BLaER1 treated with 17β-estradiol and CSF1 and Interleukin-3, amounts not matched to agents 10 nM and 100 nM (cell line): ENCODE measurements at regions not wholly inside any gene's neighbourhood (a gene's known extent, or its start where the extent isn't known, plus 50 kb on each side); places are given as distances from the start of the nearest gene placed in this dataset.
A peak's percentile ranks its signal among the peaks of the same experiment; 100 is the strongest.

Source experiments
- H3K27ac ChIP-seq, 11 experiments: shearing (Covaris generic); formaldehyde crosslinking; 2 replicates each; pipeline ENCODE4 v1.8.1; 2022
- H3K27me3 ChIP-seq, 11 experiments: shearing (Covaris generic); formaldehyde crosslinking; 2 replicates each; pipeline ENCODE4 v1.8.1; 2022
- H3K36me3 ChIP-seq, 11 experiments: shearing (Covaris generic); formaldehyde crosslinking; 2 replicates each; pipeline ENCODE4 v1.8.1; 2022
- H3K4me1 ChIP-seq, 10 experiments: shearing (Covaris generic); formaldehyde crosslinking; 2 replicates each; pipeline ENCODE4 v1.8.1; 2022
- H3K4me2 ChIP-seq, 11 experiments: shearing (Covaris generic); formaldehyde crosslinking; 2 replicates each; pipeline ENCODE4 v1.8.1; 2022
- H3K4me3 ChIP-seq, 10 experiments: shearing (Covaris generic); formaldehyde crosslinking; 2 replicates each; pipeline ENCODE4 v1.8.1; 2022
- H3K9ac ChIP-seq, 11 experiments: shearing (Covaris generic); formaldehyde crosslinking; 2 replicates each; pipeline ENCODE4 v1.8.1; 2022
- H3K9me3 ChIP-seq, 11 experiments: shearing (Covaris generic); formaldehyde crosslinking; replicated peaks in 1 of 11; 2 replicates each; pipeline ENCODE4 v1.8.1; 2022
- H4K20me1 ChIP-seq, 11 experiments: shearing (Covaris generic); formaldehyde crosslinking; 2 replicates each; pipeline ENCODE4 v1.8.1; 2022
- Cebpa-rat ChIP-seq, 11 experiments: shearing (Covaris generic); IDR thresholded peaks; 2 replicates each; pipeline ENCODE4 v1.8.1; 2022

- no peaks in the 10 kb centered on the region for H3K36me3 ChIP-seq
- H3K4me2 ChIP-seq, result peak overlapping the region in 5 of 11 experiments; percentile 6 to 34 (median 18); a peak in 3 of 22 replicates
- peaks cover 0 to 9% (median 5%) of the 10 kb centered on the region in 10 experiments; a peak in 12 of 20 replicates for H3K4me1 ChIP-seq
- no peak overlapping the region for H3K4me3 ChIP-seq
- no peak overlapping the region for H3K27ac ChIP-seq
- H4K20me1 ChIP-seq, result no peaks in the 10 kb centered on the region
- H3K9ac ChIP-seq, result no peak overlapping the region
- no peaks in the 10 kb centered on the region for H3K27me3 ChIP-seq
- H3K9me3 ChIP-seq, result peaks cover 14 to 28% (median 18%) of the 10 kb centered on the region in 11 experiments
- TF ChIP-seq Cebpa-rat (IDR thresholded peaks at IDR 0.05), result no peak
These were observed 170.7 kb upstream of the ZNF618 start for GRCh38 chr9:113705306-113705927.

- H3K4me3 ChIP-seq, result no peak overlapping the region
These were observed 170.1 kb upstream of the ZNF618 start for GRCh38 chr9:113705928-113706519.

GRCh38 chr9:113707953-113708695, 168.0 kb upstream of the ZNF618 start:
- Histone ChIP-seq H3K27ac (no peak overlapping the region), H3K4me1 (peaks cover 0 to 25% (median 20%) of the 10 kb centered on the region in 10 experiments; a peak in 17 of 20 replicates), H3K9me3 (peaks cover 14 to 28% (median 17%) of the 10 kb centered on the region in 11 experiments), H3K36me3 (no peaks in the 10 kb centered on the region), H4K20me1 (no peaks in the 10 kb centered on the region), H3K4me2 (no peak overlapping the region), H3K9ac (no peak overlapping the region), H3K27me3 (no peaks in the 10 kb centered on the region), H3K4me3 (no peak overlapping the region)
- TF ChIP-seq Cebpa-rat (IDR thresholded peaks at IDR 0.05), result no peak

More at GRCh38 chr9:113705928-113706519, 170.1 kb upstream of the ZNF618 start:
- peaks cover 0 to 16% (median 12%) of the 10 kb centered on the region in 10 experiments; a peak in 15 of 20 replicates for H3K4me1 ChIP-seq
- no peak overlapping the region for H3K9ac ChIP-seq
- no peaks in the 10 kb centered on the region for H3K36me3 ChIP-seq
- no peaks in the 10 kb centered on the region for H3K27me3 ChIP-seq
- TF ChIP-seq Cebpa-rat (IDR thresholded peaks at IDR 0.05), result no peak
- no peak overlapping the region for H3K4me2 ChIP-seq
- H4K20me1 ChIP-seq, result no peaks in the 10 kb centered on the region
- H3K9me3 ChIP-seq, result peaks cover 14 to 28% (median 17%) of the 10 kb centered on the region in 11 experiments
- H3K27ac ChIP-seq, result no peak overlapping the region

DNA sequence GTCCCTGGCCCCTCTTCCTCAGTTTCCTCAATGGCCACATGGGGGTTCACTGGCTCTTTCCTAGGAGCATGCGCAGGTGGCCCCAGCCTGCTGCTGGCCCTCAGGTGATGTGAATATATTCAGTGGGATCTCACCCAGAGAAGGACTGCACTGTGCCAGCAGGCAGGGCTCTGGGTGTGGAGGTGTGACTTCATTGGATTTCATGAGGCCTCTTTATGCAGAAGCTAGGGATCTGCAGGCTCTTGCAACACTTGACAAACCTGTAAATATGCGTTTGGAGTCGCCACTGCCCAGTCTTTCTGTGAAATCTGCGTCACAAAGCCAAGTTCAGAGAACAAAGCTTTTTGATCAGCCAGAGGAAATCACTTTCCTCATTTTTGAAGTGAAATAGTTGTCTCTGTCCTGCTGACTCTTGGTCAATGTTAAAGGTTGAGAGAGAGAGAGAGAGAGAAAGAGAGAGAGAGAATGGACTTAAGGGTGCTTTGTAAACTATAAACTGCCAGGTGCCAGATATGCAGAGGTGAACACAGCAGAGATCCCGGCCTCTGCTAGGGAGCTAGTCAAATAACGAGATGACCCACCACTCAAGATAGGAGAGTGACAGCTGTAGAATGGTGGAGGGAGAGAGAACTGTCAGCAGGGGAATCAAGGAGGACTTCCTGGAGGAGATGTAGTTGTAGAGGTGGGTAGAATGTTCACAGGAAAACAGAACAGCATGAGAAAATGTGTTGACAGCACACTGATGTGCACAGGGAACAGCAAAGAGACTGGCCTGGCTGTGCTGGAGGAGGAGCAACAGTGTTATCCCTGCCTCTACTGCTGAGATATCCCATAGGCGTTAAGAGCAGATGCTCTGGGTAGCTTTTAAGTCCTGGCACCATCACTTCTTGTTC, 167.0 kb upstream of the ZNF618 start:
- no peak overlapping the region for H3K9ac ChIP-seq
- peaks cover 14 to 28% (median 17%) of the 10 kb centered on the region in 11 experiments for H3K9me3 ChIP-seq
- H3K4me1 ChIP-seq, result peaks cover 0 to 25% (median 19%) of the 10 kb centered on the region in 10 experiments; a peak in 17 of 20 replicates
- no peaks in the 10 kb centered on the region for H3K27me3 ChIP-seq
- H3K4me3 ChIP-seq, result no peak overlapping the region
- no peak overlapping the region for H3K4me2 ChIP-seq
- no peaks in the 10 kb centered on the region for H4K20me1 ChIP-seq
- no peak for TF ChIP-seq Cebpa-rat (IDR thresholded peaks at IDR 0.05)
- H3K27ac ChIP-seq, result no peak overlapping the region
- H3K36me3 ChIP-seq, result no peaks in the 10 kb centered on the region

GRCh38 chr9:113709721-113710120, 166.4 kb upstream of the ZNF618 start:
- peaks cover 0 to 25% (median 19%) of the 10 kb centered on the region in 10 experiments; a peak in 17 of 20 replicates for H3K4me1 ChIP-seq
- H4K20me1 ChIP-seq, result no peaks in the 10 kb centered on the region
- no peak overlapping the region for H3K9ac ChIP-seq
- peaks cover 14 to 28% (median 17%) of the 10 kb centered on the region in 11 experiments for H3K9me3 ChIP-seq
- TF ChIP-seq Cebpa-rat (IDR thresholded peaks at IDR 0.05), result no peak
- no peaks in the 10 kb centered on the region for H3K27me3 ChIP-seq
- 0 out of 22 replicates have a peak overlapping the region, but pooled peaks of 1 of the 11 experiments have one; percentile 67 for H3K4me2 ChIP-seq
- H3K27ac ChIP-seq, result peak overlapping the region in 1 of 11 experiments; percentile 53; a peak in 1 of 22 replicates
- H3K4me3 ChIP-seq, result no peak overlapping the region
- no peaks in the 10 kb centered on the region for H3K36me3 ChIP-seq

DNA sequence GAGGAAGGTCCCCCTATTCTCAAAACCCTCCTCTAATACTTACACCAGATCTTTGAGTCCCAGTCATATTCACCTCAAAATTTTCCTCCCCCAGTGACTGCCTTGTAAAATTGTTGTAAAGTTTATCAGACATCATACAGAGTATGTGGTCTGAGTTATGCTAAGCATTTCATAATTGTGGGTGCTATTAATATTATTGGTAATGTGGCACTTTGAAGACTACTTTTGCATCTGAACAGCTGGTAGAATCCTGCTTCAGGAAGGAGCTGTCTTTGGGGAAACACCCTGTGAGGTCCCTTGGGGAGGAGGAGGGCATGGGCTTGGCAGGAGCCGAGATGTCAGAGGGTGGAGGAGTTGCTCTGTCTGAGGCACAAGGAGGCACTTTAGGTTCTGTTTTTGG, 164.9 kb upstream of the ZNF618 start:
- H3K4me2 ChIP-seq, result peak overlapping the region in 9 of 11 experiments; percentile 4 to 67 (median 57); a peak in 17 of 22 replicates
- no peaks in the 10 kb centered on the region for H3K27me3 ChIP-seq
- peaks cover 21 to 37% (median 29%) of the 10 kb centered on the region in 11 experiments for H3K9me3 ChIP-seq
- H3K36me3 ChIP-seq, result no peaks in the 10 kb centered on the region
- H3K27ac ChIP-seq, result peak overlapping the region in 3 of 11 experiments; percentile 3 to 53 (median 7); a peak in 3 of 22 replicates
- H3K9ac ChIP-seq, result peak overlapping the region in 1 of 11 experiments; percentile 12; a peak in 1 of 22 replicates
- no peak overlapping the region for H3K4me3 ChIP-seq
- peaks cover 0 to 21% (median 18%) of the 10 kb centered on the region in 10 experiments; a peak in 17 of 20 replicates for H3K4me1 ChIP-seq
- TF ChIP-seq Cebpa-rat (IDR thresholded peaks at IDR 0.05), result no peak
- H4K20me1 ChIP-seq, result no peaks in the 10 kb centered on the region; a peak in 1 of 22 replicates

DNA sequence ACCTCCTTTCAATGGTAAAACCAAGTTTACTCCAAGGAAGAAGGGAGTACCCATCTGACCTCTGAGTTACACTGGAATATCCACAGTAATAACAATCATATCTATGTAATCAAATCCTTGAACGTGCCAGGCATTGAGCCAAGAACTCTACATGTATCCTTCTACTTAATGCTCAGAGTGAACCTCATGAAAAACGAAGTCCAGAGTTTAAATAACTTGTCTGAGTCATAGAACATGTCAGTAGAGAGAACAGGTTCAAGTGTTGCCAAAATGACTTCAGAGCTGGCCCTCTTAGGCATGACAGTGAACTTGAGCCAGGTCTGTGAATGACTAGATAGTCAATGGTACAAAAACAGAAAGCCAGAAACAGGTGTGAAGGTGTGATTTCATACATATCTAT, 164.1 kb upstream of the ZNF618 start:
- Histone ChIP-seq H3K4me2 (peak overlapping the region in 3 of 11 experiments; percentile 54 to 67 (median 55); a peak in 4 of 22 replicates), H3K27me3 (no peaks in the 10 kb centered on the region), H3K4me3 (no peak overlapping the region), H3K4me1 (peaks cover 0 to 21% (median 18%) of the 10 kb centered on the region in 10 experiments; a peak in 17 of 20 replicates), H3K9ac (no peak overlapping the region), H3K9me3 (peaks cover 19 to 36% (median 30%) of the 10 kb centered on the region in 11 experiments), H3K27ac (no peak overlapping the region), H3K36me3 (no peaks in the 10 kb centered on the region), H4K20me1 (no peaks in the 10 kb centered on the region; a peak in 1 of 22 replicates)
- TF ChIP-seq Cebpa-rat (IDR thresholded peaks at IDR 0.05), result no peak

DNA sequence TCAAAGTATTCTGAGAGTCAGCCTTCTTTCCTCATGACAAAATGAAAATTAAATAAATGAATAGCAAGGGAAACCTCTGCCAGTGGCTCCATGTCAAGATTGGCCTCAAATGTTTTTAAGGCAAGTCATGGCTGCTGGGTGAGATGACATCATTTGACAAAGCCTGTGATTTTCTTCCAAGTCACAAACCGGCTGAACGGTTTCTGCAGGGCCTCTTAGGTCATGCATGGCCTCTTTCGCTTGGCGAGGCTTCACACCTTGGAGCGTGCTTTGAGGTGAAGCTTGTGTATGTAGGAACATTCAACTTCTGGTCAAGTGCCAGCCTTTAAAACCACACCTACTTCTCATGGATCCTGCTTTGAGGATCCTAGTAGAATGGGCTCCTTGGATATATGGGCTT, 161.0 kb upstream of the ZNF618 start:
- no peaks in the 10 kb centered on the region for H3K36me3 ChIP-seq
- no peak for TF ChIP-seq Cebpa-rat (IDR thresholded peaks at IDR 0.05)
- H3K27ac ChIP-seq, result no peak overlapping the region
- H3K27me3 ChIP-seq, result no peaks in the 10 kb centered on the region
- no peak overlapping the region for H3K4me2 ChIP-seq
- H3K4me3 ChIP-seq, result no peak overlapping the region
- no peaks in the 10 kb centered on the region; a peak in 1 of 22 replicates for H4K20me1 ChIP-seq
- peaks cover 2 to 22% (median 17%) of the 10 kb centered on the region in 10 experiments; a peak in 17 of 20 replicates for H3K4me1 ChIP-seq
- peaks cover 8 to 28% (median 17%) of the 10 kb centered on the region in 11 experiments; a peak in 17 of 22 replicates for H3K9me3 ChIP-seq
- H3K9ac ChIP-seq, result no peak overlapping the region
